HCT116 (cell line): ENCODE measurements at regions not wholly inside any gene's neighbourhood (a gene's known extent, or its start where the extent isn't known, plus 50 kb on each side); places are given as distances from the start of the nearest gene placed in this dataset.
"Not testable (repeated sequence)": the region's sequence is repeated elsewhere in the genome, so short reads cannot be mapped to it uniquely, and the experiment has no call there.

ENCODE experiments used
- ATAC-seq: fragments of 200-7000 bp; cut with Tn5 transposase; 2 replicates; pipeline ENCODE4 v1.9.1; 2020; ENCODE audit warnings: mild to moderate bottlenecking, moderate library complexity
- BruUV-seq: library from RNA; stranded (reverse); fragments of 400-500 nt; replicated peaks from 2 replicates; lab custom pipeline; 2021; lab: Mats Ljungman, UMichigan
- CTCF ChIA-PET: fragments of 300-600 bp; sonication (Branson Sonifier 250); formaldehyde crosslinking; loops from one replicate; lab custom pipeline; 2021; ENCODE audit warnings: antibody characterized with exemption; lab: Charles Lee
- POLR2A ChIA-PET: fragments of 300-600, 350-600 bp; sonication (Branson Sonifier 250); formaldehyde crosslinking; loops from one replicate; lab custom pipeline; 2021; ENCODE audit warnings: antibody characterized with exemption; lab: Charles Lee
- RAD21 ChIA-PET, 2 experiments: fragments of 300-600 bp; sonication (Branson Sonifier 250); formaldehyde crosslinking; loops; one replicate each; lab custom pipeline; 2023; ENCODE audit warnings: low total read pairs in 2 of 2; ENCODE audit not compliant: uncharacterized antibody in 2 of 2, unreplicated experiment in 2 of 2, low non-redundant PET in 1 of 2; lab: Charles Lee
- DNase-seq: peaks from one replicate; pipeline ENCODE4 v3.0.0-alpha.2; 2010; ENCODE audit warnings: low read depth, low spot score
- H2AFZ ChIP-seq: fragments of 200-600 bp; shearing (Covaris generic), sonication (generic); 2 replicates; pipeline ENCODE4 v1.6.1; 2017; ENCODE audit warnings: low read depth, mixed run types, mixed read lengths, antibody characterized with exemption, low read length; ENCODE audit not compliant: poor library complexity, severe bottlenecking
- H3K27ac ChIP-seq: 2 replicates; pipeline ENCODE4 v1.5.1; 2012; ENCODE audit warnings: low read depth, low read length
- H3K27me3 ChIP-seq: fragments of 200-600 bp; sonication (generic); 2 replicates; pipeline ENCODE4 v1.6.1; 2016; ENCODE audit warnings: mixed run types, low read length, mixed read lengths; ENCODE audit not compliant: insufficient read depth
- H3K36me3 ChIP-seq, 2 experiments: fragments of 200-500 bp in 1 of 2; fragments of 200-600 bp in 1 of 2; sonication (Bioruptor generic) in 1 of 2; sonication (generic) in 1 of 2; 2 replicates each; pipeline versions ENCODE4 v1.5.1 to v1.6.1; 2014 to 2016; ENCODE audit warnings: low read length in 2 of 2, inconsistent platforms in 1 of 2, mixed read lengths in 1 of 2, mixed run types in 1 of 2; ENCODE audit not compliant: insufficient read depth in 2 of 2, control insufficient read depth in 1 of 2
- H3K4me1 ChIP-seq, 2 experiments: fragments of 200-600 bp in 1 of 2; sonication (generic) in 1 of 2; 2 replicates each; pipeline versions ENCODE4 v1.5.1 to v1.6.1; 2012 to 2017; ENCODE audit warnings: low read length in 2 of 2, inconsistent platforms in 1 of 2, mild to moderate bottlenecking in 1 of 2, mixed read lengths in 1 of 2, mixed run types in 1 of 2, moderate library complexity in 1 of 2; ENCODE audit not compliant: insufficient read depth in 2 of 2, control insufficient read depth in 1 of 2
- H3K4me2 ChIP-seq: fragments of 200-600 bp; sonication (generic); 2 replicates; pipeline ENCODE4 v1.6.1; 2017; ENCODE audit warnings: mixed run types, low read length, mixed read lengths
- H3K4me3 ChIP-seq, 2 experiments: fragments of 200-600 bp in 1 of 2; sonication (generic) in 1 of 2; replicated peaks in 1 of 2; 2 replicates each; pipeline ENCODE4 v1.5.1; 2011 to 2016; ENCODE audit warnings: low read length in 2 of 2, control low read depth in 1 of 2, low read depth in 1 of 2, mild to moderate bottlenecking in 1 of 2, mixed read lengths in 1 of 2, mixed run types in 1 of 2
- H3K79me2 ChIP-seq: fragments of 200-600 bp; sonication (generic); 2 replicates; pipeline ENCODE4 v1.6.1; 2017; ENCODE audit warnings: mild to moderate bottlenecking, mixed run types, low read length, moderate library complexity, mixed read lengths; ENCODE audit not compliant: insufficient read depth
- H3K9ac ChIP-seq: fragments of 200-600 bp; sonication (generic); 2 replicates; pipeline ENCODE4 v1.6.1; 2016; ENCODE audit warnings: low read length, mixed read lengths
- H3K9me2 ChIP-seq: fragments of 200-600 bp; sonication (generic), shearing (Covaris generic); 2 replicates; pipeline ENCODE4 v1.6.1; 2017; ENCODE audit warnings: mixed run types, mild to moderate bottlenecking, moderate library complexity; ENCODE audit not compliant: insufficient read depth
- H3K9me3 ChIP-seq, 2 experiments: fragments of 200-500 bp in 1 of 2; fragments of 200-600 bp in 1 of 2; sonication (Bioruptor generic) in 1 of 2; sonication (generic) in 1 of 2; 2 replicates each; pipeline ENCODE4 v1.6.1; 2014 to 2017; ENCODE audit warnings: low read length in 2 of 2, mixed read lengths in 2 of 2, inconsistent platforms in 1 of 2, low read depth in 1 of 2, mild to moderate bottlenecking in 1 of 2, mixed run types in 1 of 2, moderate library complexity in 1 of 2; ENCODE audit not compliant: control insufficient read depth in 1 of 2, insufficient read depth in 1 of 2
- H4K20me1 ChIP-seq: fragments of 200-600 bp; sonication (generic), shearing (Covaris generic); 2 replicates; pipeline ENCODE4 v1.6.1; 2017; ENCODE audit warnings: mixed run types, mild to moderate bottlenecking, moderate library complexity; ENCODE audit not compliant: insufficient read depth
- CTCF ChIP-seq, 3 experiments: fragments of 200-600 bp in 1 of 3; sonication (generic) in 1 of 3; IDR thresholded peaks in 2 of 3; conservative IDR thresholded peaks in 1 of 3; 2 replicates each; pipeline ENCODE4 v1.5.1; 2012 to 2017; ENCODE audit warnings: low read depth in 2 of 3, low read length in 2 of 3, antibody characterized with exemption in 1 of 3, borderline replicate concordance in 1 of 3, control low read depth in 1 of 3, mild to moderate bottlenecking in 1 of 3, mixed read lengths in 1 of 3, mixed run types in 1 of 3, moderate library complexity in 1 of 3; ENCODE audit not compliant: insufficient read depth in 1 of 3
- intact Hi-C: fragments of 100-400 bp; cut with micrococcal nuclease; formaldehyde crosslinking; loops from 2 replicates; pipeline ENCODE4 v1.10.0; 2022

GRCh38 chr2:89936559-89936958 is 1245.1 kb downstream of the RPIA start:
- H3K4me2 ChIP-seq, H3K79me2 ChIP-seq, BruUV-seq, H3K9me2 ChIP-seq, POLR2A ChIA-PET, RAD21 ChIA-PET, ATAC-seq, H3K27me3 ChIP-seq, H3K9ac ChIP-seq, H2AFZ ChIP-seq, H3K9me3 ChIP-seq, H3K36me3 ChIP-seq, H3K27ac ChIP-seq, DNase-seq, intact Hi-C loops, H3K4me1 ChIP-seq, H3K4me3 ChIP-seq, CTCF ChIA-PET, H4K20me1 ChIP-seq: not testable (repeated sequence)

GRCh38 chr2:89938756-89939155 is 1247.3 kb downstream of the RPIA start:
- peak; percentile 76 for ATAC-seq
- H3K4me1 ChIP-seq, H3K9ac ChIP-seq, H3K27me3 ChIP-seq, POLR2A ChIA-PET, H3K4me2 ChIP-seq, H3K79me2 ChIP-seq, intact Hi-C loops, H3K36me3 ChIP-seq, H4K20me1 ChIP-seq, H3K9me2 ChIP-seq, RAD21 ChIA-PET, CTCF ChIA-PET, H2AFZ ChIP-seq, H3K9me3 ChIP-seq, BruUV-seq, H3K4me3 ChIP-seq, DNase-seq, H3K27ac ChIP-seq: not testable (repeated sequence)
- TF ChIP-seq CTCF (IDR thresholded peaks at IDR 0.05 in 2 of 3, conservative IDR thresholded peaks at IDR 0.05 in 1 of 3; ENCODE audit: borderline replicate concordance in 1 of 3, insufficient read depth in 1 of 3, low read depth in 2 of 3, low read length in 2 of 3), result peak in 1 of 3 experiments; percentile 16; a peak in 1 of 6 replicates

GRCh38 chr2:89944267-89944666 is 1252.8 kb downstream of the RPIA start:
- POLR2A ChIA-PET, result not testable (repeated sequence)

GRCh38 chr2:89945004-89945616 is 1253.6 kb downstream of the RPIA start:
- H3K9me3 ChIP-seq, intact Hi-C loops, DNase-seq, CTCF ChIA-PET, H2AFZ ChIP-seq, H3K4me3 ChIP-seq, RAD21 ChIA-PET, H3K4me2 ChIP-seq, H3K79me2 ChIP-seq, H3K4me1 ChIP-seq, H3K27me3 ChIP-seq, H4K20me1 ChIP-seq, H3K9ac ChIP-seq, H3K9me2 ChIP-seq, H3K36me3 ChIP-seq, ATAC-seq, POLR2A ChIA-PET, H3K27ac ChIP-seq, BruUV-seq: not testable (repeated sequence)

More at GRCh38 chr2:89944267-89944666, 1252.8 kb downstream of the RPIA start:
- H3K9me2 ChIP-seq, ATAC-seq, H3K36me3 ChIP-seq, H3K9ac ChIP-seq, H3K27me3 ChIP-seq, CTCF ChIA-PET, H3K4me1 ChIP-seq, H4K20me1 ChIP-seq, H3K4me3 ChIP-seq, BruUV-seq, H3K27ac ChIP-seq, H3K79me2 ChIP-seq, intact Hi-C loops, H3K4me2 ChIP-seq, RAD21 ChIA-PET, DNase-seq, H3K9me3 ChIP-seq, H2AFZ ChIP-seq: not testable (repeated sequence)
